H9 (cell line): ENCODE measurements at regions not wholly inside any gene's neighbourhood (a gene's known extent, or its start where the extent isn't known, plus 50 kb on each side); places are given as distances from the start of the nearest gene placed in this dataset.

ENCODE experiments used
- DNase-seq: peaks from one replicate; pipeline ENCODE4 v3.0.0-alpha.2; 2017
- H2AFZ ChIP-seq: one replicate; pipeline ENCODE4 v1.6.1; 2013; ENCODE audit warnings: mild to moderate bottlenecking, low read length, control low read depth, moderate library complexity
- H2AK5ac ChIP-seq: 2 replicates; pipeline ENCODE4 v1.6.1; 2013; ENCODE audit warnings: low read length, control low read depth, mixed read lengths; ENCODE audit not compliant: insufficient read length
- H2BK120ac ChIP-seq: one replicate; pipeline ENCODE4 v1.6.1; 2013; ENCODE audit warnings: low read depth, mild to moderate bottlenecking, low read length, control low read depth, inconsistent platforms; ENCODE audit not compliant: poor library complexity, severe bottlenecking
- H2BK12ac ChIP-seq: 2 replicates; pipeline ENCODE4 v1.6.1; 2013; ENCODE audit warnings: low read length, control low read depth, mixed read lengths, low read depth; ENCODE audit not compliant: insufficient read length
- H2BK15ac ChIP-seq: 2 replicates; pipeline ENCODE4 v1.6.1; 2013; ENCODE audit warnings: low read depth, low read length, control low read depth
- H2BK20ac ChIP-seq: one replicate; pipeline ENCODE4 v1.6.1; 2013; ENCODE audit warnings: low read depth, mild to moderate bottlenecking, low read length, control low read depth, inconsistent platforms; ENCODE audit not compliant: poor library complexity, severe bottlenecking
- H2BK5ac ChIP-seq: 2 replicates; pipeline ENCODE4 v1.6.1; 2013; ENCODE audit warnings: low read length, control low read depth, mixed read lengths; ENCODE audit not compliant: insufficient read length
- H3K14ac ChIP-seq: 2 replicates; pipeline ENCODE4 v1.6.1; 2013; ENCODE audit warnings: low read length, control low read depth; ENCODE audit not compliant: insufficient read depth
- H3K18ac ChIP-seq: 2 replicates; pipeline ENCODE4 v1.6.1; 2013; ENCODE audit warnings: low read depth, mild to moderate bottlenecking, mixed read lengths, low read length, control low read depth; ENCODE audit not compliant: insufficient read length
- H3K23ac ChIP-seq: 2 replicates; pipeline ENCODE4 v1.6.1; 2013; ENCODE audit warnings: low read length, control low read depth, mixed read lengths, low read depth; ENCODE audit not compliant: insufficient read length
- H3K23me2 ChIP-seq: 2 replicates; pipeline ENCODE4 v1.6.1; 2013; ENCODE audit warnings: low read depth, mild to moderate bottlenecking, mixed read lengths, low read length, control low read depth; ENCODE audit not compliant: insufficient read length, poor library complexity, severe bottlenecking
- H3K27ac ChIP-seq: 2 replicates; pipeline ENCODE4 v1.5.1; 2013; ENCODE audit warnings: low read length, control low read depth, mixed read lengths, low read depth; ENCODE audit not compliant: insufficient read length
- H3K27me3 ChIP-seq: 2 replicates; pipeline ENCODE4 v1.6.1; 2013; ENCODE audit warnings: low read length, control low read depth, inconsistent platforms; ENCODE audit not compliant: insufficient read depth
- H3K4ac ChIP-seq: 2 replicates; pipeline ENCODE4 v1.6.1; 2013; ENCODE audit warnings: low read depth, mild to moderate bottlenecking, control low read depth, inconsistent platforms, low read length, moderate library complexity
- H3K4me1 ChIP-seq: 2 replicates; pipeline ENCODE4 v1.6.1; 2013; ENCODE audit warnings: low read length, control low read depth, inconsistent platforms; ENCODE audit not compliant: insufficient read depth
- H3K4me2 ChIP-seq: 2 replicates; pipeline ENCODE4 v1.6.1; 2013; ENCODE audit warnings: low read length, control low read depth, mixed read lengths; ENCODE audit not compliant: insufficient read length, insufficient read depth
- H3K56ac ChIP-seq: 2 replicates; pipeline ENCODE4 v1.6.1; 2013; ENCODE audit warnings: low read depth, mild to moderate bottlenecking, mixed read lengths, low read length, control low read depth; ENCODE audit not compliant: insufficient read length
- H3K79me1 ChIP-seq: 2 replicates; pipeline ENCODE4 v1.6.1; 2013; ENCODE audit warnings: low read depth, mild to moderate bottlenecking, moderate library complexity, low read length, control low read depth, inconsistent platforms; ENCODE audit not compliant: insufficient read depth, poor library complexity, severe bottlenecking
- H3K79me2 ChIP-seq: 2 replicates; pipeline ENCODE4 v1.6.1; 2013; ENCODE audit warnings: low read length, control low read depth, inconsistent platforms; ENCODE audit not compliant: insufficient read depth
- H3K9ac ChIP-seq: 2 replicates; pipeline ENCODE4 v1.6.1; 2013; ENCODE audit warnings: low read length, control low read depth, mixed read lengths; ENCODE audit not compliant: insufficient read length; ENCODE audit errors: extremely low read depth
- H3K9me3 ChIP-seq: one replicate; pipeline ENCODE4 v1.6.1; 2013; ENCODE audit warnings: low read depth, low read length, inconsistent platforms; ENCODE audit not compliant: control insufficient read depth
- H3T11ph ChIP-seq: one replicate; pipeline ENCODE4 v1.6.1; 2013; ENCODE audit warnings: mild to moderate bottlenecking, low read length, control low read depth, inconsistent platforms
- H4K20me1 ChIP-seq: one replicate; pipeline ENCODE4 v1.6.1; 2013; ENCODE audit not compliant: control insufficient read depth, insufficient read length, insufficient read depth
- H4K5ac ChIP-seq: 2 replicates; pipeline ENCODE4 v1.6.1; 2013; ENCODE audit warnings: low read depth, mild to moderate bottlenecking, mixed read lengths, low read length, control low read depth; ENCODE audit not compliant: insufficient read length
- H4K8ac ChIP-seq: replicated peaks from 2 replicates; pipeline ENCODE4 v1.6.1; 2013; ENCODE audit warnings: low read length, control low read depth, mixed read lengths, low read depth; ENCODE audit not compliant: insufficient read length
- H4K91ac ChIP-seq: 2 replicates; pipeline ENCODE4 v1.6.1; 2013; ENCODE audit warnings: low read depth, mild to moderate bottlenecking, moderate library complexity, mixed read lengths, low read length, control low read depth; ENCODE audit not compliant: insufficient read length
- H3K27ac Mint-ChIP-seq, 3 experiments: 2 replicates in 2 of 3; 3 replicates in 1 of 3; pipeline ENCODE4 v1.8.0; 2020 to 2021; ENCODE audit warnings: mixed read lengths in 3 of 3, mild to moderate bottlenecking in 1 of 3, moderate library complexity in 1 of 3
- H3K27me3 Mint-ChIP-seq: 2 replicates; pipeline ENCODE4 v1.8.0; 2021; ENCODE audit warnings: low read depth, mild to moderate bottlenecking, moderate library complexity, mixed read lengths
- H3K36me3 Mint-ChIP-seq, 3 experiments: 2 replicates in 2 of 3; 3 replicates in 1 of 3; pipeline ENCODE4 v1.8.0; 2020 to 2021; ENCODE audit warnings: low read depth in 3 of 3, mixed read lengths in 3 of 3; ENCODE audit not compliant: insufficient read depth in 1 of 3
- H3K4me1 Mint-ChIP-seq, 2 experiments: 2 replicates each; pipeline ENCODE4 v1.8.0; 2020; ENCODE audit warnings: mixed read lengths in 2 of 2
- H3K4me3 Mint-ChIP-seq, 2 experiments: 2 replicates in 1 of 2; 3 replicates in 1 of 2; pipeline ENCODE4 v1.8.0; 2020 to 2021; ENCODE audit warnings: mild to moderate bottlenecking in 2 of 2, mixed read lengths in 2 of 2, moderate library complexity in 1 of 2
- H3K9me3 Mint-ChIP-seq, 2 experiments: 2 replicates in 1 of 2; 3 replicates in 1 of 2; pipeline ENCODE4 v1.8.0; 2020; ENCODE audit warnings: mild to moderate bottlenecking in 2 of 2, mixed read lengths in 2 of 2, moderate library complexity in 1 of 2
- CTCF ChIP-seq: fragments of 200-600 bp; sonication (generic); conservative IDR thresholded peaks from 3 replicates; pipeline ENCODE4 v1.8.0; 2021; ENCODE audit warnings: antibody characterized with exemption, mild to moderate bottlenecking
- WGBS: extraction: QIAGEN DNeasy Blood & Tissue Kit; methylation state at CpG from one replicate; pipeline ENCODE4 v1.1.7; 2013; ENCODE audit warnings: missing lambda C conversion rate, low lambda C conversion rate, mixed read lengths; ENCODE audit not compliant: insufficient read length; ENCODE audit errors: extremely low coverage; 5-methylcytosine and 5-hydroxymethylcytosine counted together

GRCh38 chrX:138150709-138151108 is 560.8 kb downstream of the FGF13 start:
- no peak overlapping the region for H3K27ac Mint-ChIP-seq

More at GRCh38 chrX:138150709-138151108, 560.8 kb downstream of the FGF13 start:
- Mint-ChIP-seq H3K27me3 (no peaks in the 10 kb centered on the region), H3K9me3 (peaks cover 0 to 36% of the 10 kb centered on the region in 2 experiments; a peak in 2 of 5 replicates), H3K36me3 (0 out of 7 replicates have a peak, but pooled peaks cover 0 to 2% (median 0%) of the 10 kb centered on the region in 3 experiments), H3K4me1 (peaks cover 9% of the 10 kb centered on the region in 2 experiments; a peak in 3 of 4 replicates), H3K4me3 (no peak overlapping the region)
- Histone ChIP-seq H3K56ac (no peak overlapping the region), H3K79me2 (no peaks in the 10 kb centered on the region), H3K23ac (no peak overlapping the region), H3K9me3 (no peaks in the 10 kb centered on the region), H2AFZ (no peak overlapping the region), H4K8ac (no peak overlapping the region), H3K4me2 (no peak overlapping the region), H2BK5ac (no peak overlapping the region), H3K18ac (no peak overlapping the region), H2AK5ac (no peak overlapping the region), H3K27ac (no peak overlapping the region), H3K23me2 (no peaks in the 10 kb centered on the region), H2BK15ac (no peak overlapping the region), H4K5ac (no peak overlapping the region), H3K14ac (no peak overlapping the region), H4K20me1 (no peaks in the 10 kb centered on the region), H3K9ac (no peak overlapping the region), H3K4ac (no peak overlapping the region), H3K4me1 (no peaks in the 10 kb centered on the region), H4K91ac (no peak overlapping the region), H2BK20ac (no peak overlapping the region), H2BK120ac (no peak overlapping the region), H3K79me1 (no peaks in the 10 kb centered on the region), H2BK12ac (no peak overlapping the region), H3K27me3 (no peaks in the 10 kb centered on the region), H3T11ph (no peak overlapping the region)
- peak; percentile 34; the same call in 1 of the 3 replicates for TF ChIP-seq CTCF
- WGBS, result no CpG with 5 or more reads among the region's 2 CpGs
- no peak for DNase-seq
